Amniotic epithelial cell (primary cell): ENCODE measurements at regions not wholly inside any gene's neighbourhood (a gene's known extent, or its start where the extent isn't known, plus 50 kb on each side); places are given as distances from the start of the nearest gene placed in this dataset.
"Not testable (repeated sequence)": the region's sequence is repeated elsewhere in the genome, so short reads cannot be mapped to it uniquely, and the experiment has no call there.

Source experiments
- DNase-seq: peaks from one replicate; pipeline ENCODE4 v3.0.0-alpha.2; 2010; ENCODE audit warnings: low read depth

DNA sequence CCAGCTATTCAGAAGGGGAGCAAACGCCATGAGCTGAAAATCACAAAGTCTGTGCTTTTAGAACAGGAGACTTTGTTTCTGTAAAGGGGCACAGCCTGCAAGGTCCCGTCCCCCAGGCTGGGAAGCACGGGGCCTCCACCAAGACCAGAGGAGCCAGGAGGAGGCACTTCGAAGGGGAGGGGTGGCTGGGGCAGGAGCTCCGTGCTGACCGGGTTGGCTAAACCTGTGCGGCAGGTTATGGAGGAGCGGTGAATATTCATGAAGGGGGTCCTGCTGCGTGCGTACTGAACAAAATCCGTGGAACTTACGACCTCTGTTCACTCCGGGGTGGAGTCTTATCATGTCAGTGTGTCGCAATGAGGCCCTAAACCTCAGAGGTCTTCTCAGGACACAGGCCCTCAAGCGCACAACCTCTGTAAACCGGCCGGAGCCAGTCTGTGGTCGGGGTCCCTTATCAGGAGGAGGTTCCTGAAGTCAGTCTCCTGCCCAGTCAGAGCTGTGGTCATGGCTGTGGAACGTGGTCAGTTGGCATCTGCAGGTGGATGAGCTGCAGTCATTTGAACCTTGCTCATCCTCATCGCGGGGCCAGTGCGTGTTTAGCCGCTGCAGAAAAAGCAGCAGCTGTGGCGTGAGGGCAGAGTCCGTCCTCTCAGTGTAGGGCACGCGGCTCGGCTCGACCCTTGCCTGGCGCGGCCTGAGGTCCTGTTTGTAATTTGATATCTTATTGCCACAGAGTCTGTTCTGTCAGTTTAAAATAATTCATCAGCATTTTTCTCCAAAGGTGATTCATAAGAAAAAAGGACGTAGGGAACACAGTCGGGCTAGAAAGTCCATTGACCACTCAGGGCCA lies 5507.7 kb upstream of the TPTE start:
- DNase-seq: not testable (repeated sequence)

DNA sequence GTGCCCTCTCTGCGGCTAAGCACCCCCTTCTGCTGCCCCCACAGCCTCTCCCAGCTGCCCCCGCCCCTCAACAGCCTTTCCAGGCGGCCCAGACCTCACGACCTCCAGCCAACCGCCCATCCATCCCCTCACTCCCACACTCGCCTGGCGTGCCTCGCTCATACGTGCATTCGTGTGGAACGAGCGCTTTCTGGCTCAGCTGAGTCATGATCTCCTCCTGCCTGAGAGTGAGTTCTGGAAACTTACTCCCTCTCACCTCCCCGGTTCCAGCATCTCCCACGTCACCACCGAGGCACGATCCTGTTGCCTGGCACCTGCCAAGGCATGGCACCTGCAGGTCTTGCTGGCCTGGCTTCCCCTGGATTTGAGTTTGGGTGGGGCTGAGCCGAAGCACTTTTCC lies 5506.2 kb upstream of the TPTE start:
- DNase-seq: not testable (repeated sequence)

DNA sequence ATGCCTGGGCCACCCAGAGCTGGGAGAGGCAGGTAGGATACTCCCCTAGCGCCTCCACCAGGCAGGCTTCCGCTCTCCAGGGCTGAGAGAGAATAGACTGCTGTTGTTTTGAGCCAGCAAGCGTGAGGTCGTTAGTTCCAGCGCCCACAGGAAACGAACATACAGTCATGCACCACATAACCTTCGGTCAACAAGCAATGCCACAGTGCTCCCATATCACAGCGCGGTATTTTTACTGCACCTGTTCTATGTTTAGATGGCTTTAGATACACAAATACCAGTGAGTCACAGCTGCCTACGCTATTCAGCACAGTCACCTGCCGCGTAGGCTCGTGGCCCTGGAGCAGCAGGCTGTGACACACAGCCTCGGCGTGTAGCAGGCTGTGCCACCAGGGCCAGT lies 5502.3 kb upstream of the TPTE start:
- DNase-seq: not testable (repeated sequence)

- DNase-seq: not testable (repeated sequence)
Observed at GRCh38 chr21:5021815-5022214, 5499.6 kb upstream of the TPTE start.

GRCh38 chr21:5022254-5022653 lies 5499.1 kb upstream of the TPTE start:
- not testable (repeated sequence) for DNase-seq

DNA sequence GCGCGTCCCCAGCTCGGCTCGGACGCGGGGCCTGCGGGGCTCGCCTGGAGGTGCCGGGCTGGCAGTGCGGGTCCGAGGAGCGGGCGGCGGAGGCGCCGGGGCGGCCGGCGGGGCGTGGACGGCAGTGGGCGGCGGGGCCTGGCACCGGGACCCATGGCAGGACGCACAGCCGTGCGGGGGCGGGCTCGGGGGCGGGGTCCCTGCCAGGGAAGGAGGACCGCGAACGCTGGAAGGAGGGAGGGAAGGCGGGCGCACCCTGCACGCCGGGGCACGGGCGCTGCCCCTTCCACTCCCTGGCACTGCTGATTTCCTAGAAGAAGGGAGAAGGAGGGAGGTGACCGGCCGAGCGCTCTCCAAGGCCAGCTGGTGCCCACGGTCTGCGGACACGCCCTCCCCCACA lies 5498.6 kb upstream of the TPTE start:
- not testable (repeated sequence) for DNase-seq

- DNase-seq: not testable (repeated sequence)
Observed at GRCh38 chr21:5035147-5035546, 5486.2 kb upstream of the TPTE start.

GRCh38 chr21:5035587-5035986 lies 5485.8 kb upstream of the TPTE start:
- DNase-seq: not testable (repeated sequence)

GRCh38 chr21:5037606-5038331 lies 5483.6 kb upstream of the TPTE start:
- not testable (repeated sequence) for DNase-seq

- DNase-seq: not testable (repeated sequence)
Observed at GRCh38 chr21:5039926-5040325, 5481.5 kb upstream of the TPTE start.

DNA sequence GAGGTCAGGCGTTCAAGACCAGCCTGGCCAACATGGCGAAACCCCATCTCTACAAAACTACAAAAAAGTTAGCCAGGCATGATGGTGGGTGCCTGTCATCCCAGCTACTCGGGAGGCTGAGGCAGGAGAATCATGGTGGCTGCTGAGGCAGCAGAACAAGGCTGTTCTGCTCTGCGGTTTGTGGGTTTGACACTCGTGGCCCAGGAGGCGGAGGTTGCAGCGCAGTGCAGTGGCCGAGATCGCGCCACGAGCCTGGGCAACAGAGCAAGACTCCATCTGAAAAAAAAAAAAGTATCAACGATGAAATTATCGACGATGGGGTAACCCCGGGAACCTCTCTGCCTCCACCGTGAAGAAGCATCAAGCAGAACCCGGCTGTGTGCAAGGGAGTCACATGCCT lies 5478.8 kb upstream of the TPTE start:
- not testable (repeated sequence) for DNase-seq

DNA sequence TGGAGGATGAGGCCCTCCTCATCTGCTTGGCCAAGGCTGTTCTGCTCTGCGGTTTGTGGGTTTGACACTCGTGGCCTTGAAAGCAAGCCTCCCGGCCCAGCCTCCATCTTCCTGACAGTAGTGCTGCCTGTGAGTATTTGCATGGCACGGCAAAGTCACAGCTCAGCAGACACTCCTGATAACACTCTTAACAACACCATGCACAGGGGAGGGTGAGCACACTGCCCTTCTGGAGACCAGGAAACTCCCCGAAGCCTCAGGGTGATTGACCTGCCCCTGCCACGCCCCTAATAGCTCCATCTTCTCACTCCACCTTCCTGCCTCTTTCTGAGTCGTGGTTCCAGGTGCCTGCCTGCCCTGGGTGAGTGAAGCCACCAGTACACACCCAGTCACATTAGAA lies 5476.6 kb upstream of the TPTE start:
- not testable (repeated sequence) for DNase-seq

GRCh38 chr21:5051303-5052018 lies 5469.9 kb upstream of the TPTE start:
- not testable (repeated sequence) for DNase-seq

DNA sequence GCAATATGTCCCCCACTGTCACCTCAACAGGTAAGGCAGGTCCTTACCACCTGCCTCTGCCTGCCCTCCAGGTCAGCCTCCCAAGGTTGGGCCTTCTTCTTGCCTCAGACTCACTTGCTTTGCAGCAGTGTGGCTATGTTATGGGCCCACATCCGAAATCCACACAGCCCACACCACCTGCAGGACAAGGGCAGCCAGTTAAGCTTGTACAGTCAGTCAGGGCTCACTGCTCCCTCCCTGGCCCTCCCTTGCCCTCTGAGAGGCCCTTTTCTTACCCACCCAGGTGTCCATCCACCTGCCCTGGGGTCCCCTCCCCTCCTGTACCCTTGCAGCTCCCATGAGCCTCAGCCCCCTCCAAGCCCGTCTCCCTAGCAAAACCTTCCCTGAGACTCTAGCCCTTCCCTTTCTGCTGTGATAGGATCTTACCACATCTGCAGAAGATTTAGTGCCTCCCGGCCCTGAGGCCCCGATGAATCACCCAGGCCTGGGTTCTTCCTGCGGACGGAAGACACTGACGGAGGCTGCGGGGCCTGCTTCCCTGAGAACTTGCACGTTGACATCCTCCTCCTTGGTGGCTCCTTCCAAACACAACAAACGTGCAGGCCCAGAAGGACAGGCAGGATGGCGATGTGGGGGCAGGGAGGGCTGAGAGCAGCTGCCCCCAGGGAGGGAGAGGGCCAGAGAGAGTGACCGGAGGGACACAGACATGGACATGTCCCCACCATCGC lies 5466.2 kb upstream of the TPTE start:
- not testable (repeated sequence) for DNase-seq

- not testable (repeated sequence) for DNase-seq
Observed at GRCh38 chr21:5055996-5056962, 5465.1 kb upstream of the TPTE start.

- DNase-seq: not testable (repeated sequence)
Observed at GRCh38 chr21:5057077-5057476, 5464.3 kb upstream of the TPTE start.

DNA sequence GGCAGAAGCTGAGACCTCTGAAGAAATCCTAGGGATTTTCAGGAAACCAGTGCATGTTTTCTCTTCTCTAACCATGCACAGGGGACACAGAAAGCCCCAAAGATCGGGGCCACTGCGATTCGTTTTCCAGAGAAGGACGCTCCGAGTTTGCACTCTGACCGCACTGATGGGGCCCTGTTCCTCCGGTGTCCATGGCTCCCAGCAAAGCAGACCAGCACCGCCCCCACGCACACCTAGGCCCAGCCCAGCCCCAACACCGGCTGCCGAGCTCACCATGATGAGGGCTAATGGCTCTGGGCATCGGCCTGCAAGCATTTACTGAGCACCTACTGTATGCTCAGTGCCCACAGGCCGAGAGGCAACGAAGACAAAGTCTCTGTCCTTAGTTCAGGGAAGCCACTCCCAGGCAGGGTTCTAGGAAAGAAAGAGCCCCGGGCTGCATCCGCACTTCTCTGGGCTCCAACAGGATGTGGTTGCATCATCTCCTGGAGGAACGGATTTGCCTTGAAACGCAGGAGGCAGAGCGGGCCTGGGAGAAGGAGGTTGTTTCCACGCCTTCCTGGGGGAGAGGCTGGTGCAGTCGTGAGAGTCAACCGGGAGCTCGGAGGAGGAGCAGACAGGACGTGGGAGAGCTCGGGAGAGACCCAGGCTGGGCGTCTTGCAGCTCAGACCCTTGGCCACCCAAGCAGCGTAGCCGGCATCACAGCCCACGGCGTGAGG lies 5460.9 kb upstream of the TPTE start:
- DNase-seq: not testable (repeated sequence)

DNA sequence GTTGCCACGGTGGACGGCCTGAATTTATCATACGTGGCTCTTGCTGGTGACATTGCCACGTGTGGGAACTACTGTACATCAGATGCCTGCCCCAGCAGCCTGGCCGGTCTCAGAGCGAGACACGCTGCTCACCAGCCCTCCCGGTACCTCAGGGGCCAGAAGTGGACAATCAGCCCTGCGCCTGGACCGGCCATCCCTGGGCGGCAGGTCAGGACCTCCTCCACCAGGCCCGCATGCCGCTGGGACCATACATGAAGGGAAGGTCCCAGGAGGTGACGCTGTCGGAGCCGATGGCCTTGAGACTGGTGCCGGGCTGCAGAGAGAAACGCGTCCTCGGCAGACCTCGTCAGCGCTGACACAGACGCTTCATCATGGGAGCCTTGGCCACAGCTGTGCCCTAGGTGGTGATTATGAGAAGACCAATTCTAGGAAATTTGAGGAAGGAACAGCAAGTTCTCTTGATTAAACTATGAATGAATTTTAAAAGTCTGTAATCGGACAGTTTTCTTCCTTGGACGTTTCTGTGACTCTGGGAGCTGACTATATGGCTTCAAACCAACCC lies 5456.7 kb upstream of the TPTE start:
- DNase-seq: not testable (repeated sequence)
